ENCODE measurements at regions not wholly inside any gene's neighbourhood (a gene's known extent, or its start where the extent isn't known, plus 50 kb on each side); places are given as distances from the start of the nearest gene placed in this dataset.

DNA sequence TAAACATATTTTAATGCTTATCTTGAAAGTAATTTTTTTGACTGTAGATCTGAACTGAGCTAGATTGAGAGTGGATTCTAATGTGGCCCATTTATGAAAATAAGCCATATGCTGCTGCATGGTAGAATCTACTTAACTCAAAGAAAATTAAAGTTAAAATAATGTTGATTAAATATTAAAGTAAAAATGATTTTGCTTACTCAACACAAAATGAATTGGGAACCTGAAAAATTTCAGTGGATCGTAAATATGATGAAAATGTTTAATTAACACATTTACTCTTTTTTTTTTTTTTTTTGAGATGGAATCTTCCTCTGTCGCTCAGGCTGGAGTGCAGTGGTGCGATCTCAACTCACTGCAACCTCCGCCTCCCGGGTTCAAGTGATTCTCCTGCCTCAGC lies 144.5 kb upstream of the HMGN3 start:
- Histone ChIP-seq H3K9me3 (replicated peaks; ENCODE audit: control insufficient read depth, insufficient read depth, low read depth, low read length) (no peaks in the 10 kb centered on the region), H3K79me2 (ENCODE audit: control insufficient read depth, insufficient read depth, low read length) (no peaks in the 10 kb centered on the region), H3K4me1 (replicated peaks in 1 of 2; ENCODE audit: control insufficient read depth in 2 of 2, insufficient read depth in 2 of 2, low read length in 2 of 2) (no peaks in the 10 kb centered on the region; a peak in 1 of 5 replicates), H3K4me2 (ENCODE audit: insufficient read depth, low read length) (no peak overlapping the region), H3K36me3 (ENCODE audit: control insufficient read depth, insufficient read depth, low read length) (no peaks in the 10 kb centered on the region), H3K4me3 (no peak overlapping the region), H4K20me1 (replicated peaks; ENCODE audit: control insufficient read depth, insufficient read depth, low read length) (no peaks in the 10 kb centered on the region), H3K27me3 (ENCODE audit: control insufficient read depth in 2 of 2, insufficient read depth in 2 of 2, low read length in 2 of 2) (no peaks in the 10 kb centered on the region), H3K9me1 (ENCODE audit: control insufficient read depth, insufficient read depth, low read length) (no peaks in the 10 kb centered on the region), H2AFZ (ENCODE audit: low read depth, low read length) (no peak overlapping the region), H3K27ac (ENCODE audit: extremely low read depth, low read depth, low read length) (no peak overlapping the region), H3K9ac (ENCODE audit: insufficient read depth in 1 of 2, low read depth in 2 of 2, low read length in 2 of 2) (no peak overlapping the region)
- FAIRE-seq (no peak), ATAC-seq (no peak), DNase-seq (ENCODE audit: extremely low read depth in 1 of 4, low spot score in 3 of 4) (no peak)
- TF ChIP-seq C11orf30 (IDR thresholded peaks at IDR 0.05; ENCODE audit: low read depth) (peak; percentile 68; the same call in 1 of the 2 replicates), MAFK (IDR thresholded peaks at IDR 0.05; ENCODE audit: low read length) (peak; percentile 43; the same call in 1 of the 2 replicates), TOE1 (IDR thresholded peaks at IDR 0.05; ENCODE audit: borderline replicate concordance) (no peak), TOE1 (CRISPR knock-in tag; IDR thresholded peaks at IDR 0.05; ENCODE audit: borderline replicate concordance, low read depth) (no peak), ZNF347 (CRISPR knock-in tag; IDR thresholded peaks at IDR 0.05; ENCODE audit: low read depth) (no peak), MAFF (IDR thresholded peaks at IDR 0.05; ENCODE audit: low read length) (peak; percentile 30; the same call in 1 of the 2 replicates), ZNF311 (CRISPR knock-in tag; IDR thresholded peaks at IDR 0.05) (no peak), GTF2F1 (IDR thresholded peaks at IDR 0.05; ENCODE audit: low read depth, low read length) (no peak), NR2C2 (CRISPR knock-in tag; IDR thresholded peaks at IDR 0.05) (no peak), NR2C2 (tag; IDR thresholded peaks at IDR 0.05) (no peak), MAFG (tag; conservative IDR thresholded peaks at IDR 0.05) (peak; percentile 69), BCOR (IDR thresholded peaks at IDR 0.05) (no peak), ZNF316 (IDR thresholded peaks at IDR 0.05) (peak; percentile 90), NFATC3 (IDR thresholded peaks at IDR 0.05) (no peak), ILF3 (IDR thresholded peaks at IDR 0.05; ENCODE audit: borderline replicate concordance) (no peak)
- in situ Hi-C loops (cut with MboI) = no loop called here
- intact Hi-C loops (cut with micrococcal nuclease) = no loop called here
- no TSS peak for BruUV-seq (replicated peaks)
- CTCF ChIA-PET (ENCODE audit: low intra/inter-chr PET ratio) = no interaction called here
- POLR2A ChIA-PET = no interaction called here
- 16% methylated on average over 3 of the region's 5 CpGs for WGBS (ENCODE audit: insufficient coverage, low coverage, missing lambda C conversion rate)

All from K562 (cell line).